LNCAP (cell line): ENCODE measurements at regions not wholly inside any gene's neighbourhood (a gene's known extent, or its start where the extent isn't known, plus 50 kb on each side); places are given as distances from the start of the nearest gene placed in this dataset.

Experiments used
- TF ChIP-seq, protein P1 (sequence below): fragments of 450-650 bp; IDR thresholded peaks from 2 replicates; pipeline ENCODE4 v1.5.1; 2017; ENCODE audit warnings: mild to moderate bottlenecking

DNA sequence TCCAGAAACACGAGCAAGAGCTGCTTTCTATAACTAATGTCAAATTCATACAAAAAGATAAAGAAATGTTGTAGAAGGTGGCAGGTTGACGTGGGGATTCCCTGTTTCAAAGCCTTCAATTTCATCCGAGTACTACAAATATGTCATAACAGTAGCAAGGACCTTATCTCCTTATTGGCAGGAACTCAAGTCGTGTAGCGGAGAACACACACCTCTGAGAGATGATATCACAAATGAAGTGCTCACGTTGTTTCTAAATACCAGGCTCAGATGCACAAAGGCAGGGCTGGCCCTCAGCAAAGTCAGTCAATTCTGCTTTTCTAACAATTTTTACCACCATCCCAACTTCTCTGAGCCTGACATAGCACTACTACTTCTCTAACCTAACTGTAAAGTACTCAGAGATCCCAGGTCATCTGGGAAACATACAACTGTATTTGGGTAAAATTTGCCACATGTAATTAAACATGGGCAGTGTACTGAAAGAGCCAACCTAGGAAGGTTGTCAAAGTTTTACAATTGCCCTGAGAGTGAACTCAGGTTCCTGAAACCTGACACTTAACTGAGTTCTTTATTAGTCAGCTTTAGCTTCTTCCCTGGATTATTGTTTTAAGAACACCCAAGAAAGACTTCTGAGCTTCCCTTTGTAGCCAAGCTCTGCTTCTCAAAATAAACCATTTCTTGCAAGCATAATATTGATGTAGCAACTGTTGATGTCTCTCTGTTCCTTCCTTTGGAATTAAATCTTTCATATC is 813.7 kb upstream of the ACVR2A start:
- TF ChIP-seq, protein P1, sequence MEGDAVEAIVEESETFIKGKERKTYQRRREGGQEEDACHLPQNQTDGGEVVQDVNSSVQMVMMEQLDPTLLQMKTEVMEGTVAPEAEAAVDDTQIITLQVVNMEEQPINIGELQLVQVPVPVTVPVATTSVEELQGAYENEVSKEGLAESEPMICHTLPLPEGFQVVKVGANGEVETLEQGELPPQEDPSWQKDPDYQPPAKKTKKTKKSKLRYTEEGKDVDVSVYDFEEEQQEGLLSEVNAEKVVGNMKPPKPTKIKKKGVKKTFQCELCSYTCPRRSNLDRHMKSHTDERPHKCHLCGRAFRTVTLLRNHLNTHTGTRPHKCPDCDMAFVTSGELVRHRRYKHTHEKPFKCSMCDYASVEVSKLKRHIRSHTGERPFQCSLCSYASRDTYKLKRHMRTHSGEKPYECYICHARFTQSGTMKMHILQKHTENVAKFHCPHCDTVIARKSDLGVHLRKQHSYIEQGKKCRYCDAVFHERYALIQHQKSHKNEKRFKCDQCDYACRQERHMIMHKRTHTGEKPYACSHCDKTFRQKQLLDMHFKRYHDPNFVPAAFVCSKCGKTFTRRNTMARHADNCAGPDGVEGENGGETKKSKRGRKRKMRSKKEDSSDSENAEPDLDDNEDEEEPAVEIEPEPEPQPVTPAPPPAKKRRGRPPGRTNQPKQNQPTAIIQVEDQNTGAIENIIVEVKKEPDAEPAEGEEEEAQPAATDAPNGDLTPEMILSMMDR = no peak

DNA sequence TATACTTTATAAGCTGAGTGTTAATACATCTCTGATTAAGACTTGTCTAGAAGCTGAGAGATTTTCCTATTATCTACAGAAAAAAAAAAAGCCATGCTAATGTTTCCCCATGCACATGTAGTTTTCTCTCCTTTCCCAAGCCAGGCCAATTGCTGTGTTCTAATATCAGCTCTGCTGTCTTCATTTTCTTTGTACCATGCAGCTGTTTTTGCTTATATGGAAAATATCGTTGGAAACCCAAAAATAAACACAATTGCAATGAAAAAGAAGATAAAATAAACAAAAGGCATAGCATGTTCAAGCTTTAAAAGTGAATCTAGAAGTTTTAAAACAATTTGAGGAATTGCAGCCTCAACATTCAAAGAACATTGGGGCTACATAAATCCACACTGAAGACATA is 817.4 kb upstream of the ACVR2A start:
- TF ChIP-seq, protein P1 = no peak

DNA sequence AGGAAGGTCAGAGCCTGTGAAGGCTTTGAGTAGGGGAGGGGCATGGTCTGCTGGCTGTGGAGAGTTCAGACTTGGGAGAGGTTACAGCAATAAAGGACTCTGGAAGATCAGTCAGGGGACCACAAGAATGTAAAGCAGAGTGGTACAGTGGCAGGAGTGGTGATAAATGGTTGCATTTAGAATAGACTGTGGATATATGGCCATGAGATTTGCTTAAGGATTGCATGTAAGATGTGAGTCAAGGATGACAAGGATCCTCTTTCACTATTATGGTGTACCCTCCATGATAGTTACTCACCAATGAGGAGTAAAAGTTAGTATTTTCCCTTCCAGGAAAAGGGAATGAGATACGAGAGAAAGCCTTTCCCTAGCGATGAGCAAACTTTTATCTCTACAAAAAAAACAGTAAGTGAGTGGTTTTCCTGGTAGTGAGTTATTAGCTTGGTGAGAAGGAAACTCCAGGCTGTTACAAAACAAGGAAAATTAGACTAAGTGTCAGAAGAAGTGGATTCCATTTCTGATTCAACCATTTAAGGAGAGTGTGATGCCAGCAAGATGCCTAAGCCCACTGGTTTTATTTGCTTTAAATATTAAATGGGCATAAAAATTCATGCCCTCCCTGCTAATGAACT is 818.0 kb upstream of the ACVR2A start:
- TF ChIP-seq, protein P1 = no peak

DNA sequence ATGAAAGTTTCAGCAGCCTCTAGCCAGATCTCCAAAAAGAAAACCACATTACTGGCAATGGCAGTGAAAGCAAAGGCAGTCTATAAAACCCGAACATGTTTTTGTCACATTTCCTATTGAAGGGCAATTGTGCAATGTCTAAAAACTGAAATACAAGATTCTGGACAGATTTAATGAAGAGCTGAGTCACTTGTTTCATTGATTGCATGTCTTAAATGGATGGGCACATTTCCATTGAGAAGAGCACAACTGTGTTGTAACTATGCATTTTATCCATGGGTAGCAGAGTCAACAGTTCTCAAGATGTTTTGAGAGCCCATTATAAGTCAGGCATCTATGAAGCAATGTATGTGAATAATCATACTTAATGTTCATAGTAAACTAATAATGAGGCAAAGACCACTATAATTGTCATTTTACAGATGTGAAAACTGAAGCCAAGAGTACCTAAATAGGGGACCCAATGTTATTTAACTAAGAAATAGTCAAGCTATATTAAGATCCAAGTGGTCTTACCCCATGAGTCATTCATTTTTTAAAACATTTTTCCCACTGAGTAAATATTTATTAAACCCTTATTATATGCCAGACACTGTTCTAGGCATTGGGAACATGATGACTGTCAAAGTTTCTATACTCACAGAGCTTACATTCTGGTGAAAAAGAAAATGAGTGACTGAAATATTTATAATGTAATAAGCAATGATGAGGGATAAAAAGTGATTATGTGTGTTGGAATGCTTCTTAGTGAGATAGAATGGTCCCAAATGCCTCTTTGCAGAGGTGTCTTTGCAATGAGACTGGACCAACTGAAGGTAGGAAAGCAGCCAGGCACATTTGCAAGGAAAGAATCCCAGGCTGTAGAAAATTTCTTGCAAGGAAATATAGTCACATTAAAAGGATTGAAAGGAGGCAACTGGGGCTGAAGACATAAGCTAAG is 818.9 kb upstream of the ACVR2A start:
- TF ChIP-seq, protein P1 = no peak

DNA sequence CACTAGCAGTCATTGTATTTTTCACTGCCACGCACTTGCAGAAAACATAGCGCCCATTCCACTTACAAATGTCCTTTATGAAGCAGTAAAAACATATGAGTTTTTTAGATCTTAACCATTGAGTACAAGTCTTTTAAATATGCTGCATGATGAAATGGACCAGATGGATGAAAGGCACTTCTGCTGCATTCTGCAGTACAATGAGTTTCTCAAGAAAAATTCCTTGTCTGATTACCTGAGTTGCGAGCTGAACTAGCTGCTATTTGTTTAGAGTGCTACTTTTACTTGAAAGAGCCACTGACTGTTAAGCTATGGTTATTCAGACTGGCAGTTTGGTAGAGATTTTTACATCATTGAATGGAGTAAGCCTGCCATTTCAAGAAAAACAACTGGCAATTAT is 825.5 kb upstream of the ACVR2A start:
- TF ChIP-seq, protein P1 = no peak

DNA sequence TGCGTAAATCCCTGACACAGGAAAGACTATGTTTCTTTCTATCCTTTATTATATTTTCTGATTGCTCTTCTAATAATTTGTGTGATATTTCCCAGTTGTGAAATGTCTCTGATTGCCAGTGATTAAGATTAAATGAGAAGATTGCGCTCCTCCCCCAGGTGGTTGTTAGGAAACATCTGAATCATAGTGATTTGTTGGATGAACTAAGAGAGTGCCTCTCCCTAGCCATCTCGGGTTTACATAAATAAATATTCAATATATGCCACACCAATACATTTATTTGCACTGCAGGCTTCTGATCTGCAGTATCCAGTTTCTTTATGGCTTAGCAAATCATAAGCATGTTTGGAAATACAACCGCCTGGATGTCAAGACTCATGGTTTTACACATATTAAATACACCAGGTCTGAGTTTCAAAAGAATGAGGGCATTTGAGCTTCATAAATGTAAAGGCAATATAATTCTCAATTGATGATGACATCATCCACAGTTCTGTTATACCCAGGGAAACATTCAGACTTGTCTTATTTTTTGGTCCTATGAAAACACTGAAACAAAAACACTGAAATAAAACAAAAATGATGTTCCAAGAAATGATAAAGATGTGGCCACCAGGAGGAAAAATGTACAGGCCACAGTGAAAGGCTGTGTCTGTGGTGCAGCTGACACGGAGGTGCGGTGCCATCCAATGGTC is 826.7 kb upstream of the ACVR2A start:
- TF ChIP-seq, protein P1 = no peak

DNA sequence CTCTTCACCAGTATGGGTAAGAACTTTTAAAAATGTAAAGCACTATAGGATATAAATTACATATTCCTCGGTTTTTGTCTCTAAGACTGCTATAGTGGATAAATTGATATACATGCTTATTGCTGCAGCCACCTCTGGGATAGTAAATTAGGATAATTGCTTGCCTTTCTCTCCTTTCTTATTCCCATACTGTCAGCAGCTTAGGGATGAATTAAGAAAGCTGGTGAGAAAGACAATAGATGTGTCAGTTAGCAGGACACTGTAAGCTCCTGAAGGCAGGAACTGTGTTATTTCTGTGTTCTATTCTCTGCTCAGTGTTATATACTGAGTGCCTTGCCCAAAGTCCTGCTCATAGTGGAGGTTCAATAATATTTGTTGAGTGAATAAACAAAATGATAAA is 828.6 kb upstream of the ACVR2A start:
- TF ChIP-seq, protein P1 = no peak
